Vagina (tissue), 2 donors: ENCODE measurements at regions not wholly inside any gene's neighbourhood (a gene's known extent, or its start where the extent isn't known, plus 50 kb on each side); places are given as distances from the start of the nearest gene placed in this dataset.
A peak's percentile ranks its signal among the peaks of the same experiment; 100 is the strongest.
"Not testable (repeated sequence)": the region's sequence is repeated elsewhere in the genome, so short reads cannot be mapped to it uniquely, and the experiment has no call there.

Source experiments
- DNase-seq, 2 donors: peaks; one replicate each; pipeline ENCODE4 v3.0.0-alpha.2; 2017; ENCODE audit errors: extremely low spot score in 2 of 2
- H3K27ac ChIP-seq: fragments of 200-600 bp; sonication (generic); one replicate; pipeline ENCODE4 v1.5.1; 2019
- H3K27me3 ChIP-seq: fragments of 200-600 bp; sonication (generic); one replicate; pipeline ENCODE4 v1.5.1; 2019
- H3K36me3 ChIP-seq, 2 donors: fragments of 200-600 bp; sonication (generic); one replicate each; pipeline ENCODE4 v1.5.1; 2017 to 2019
- H3K4me1 ChIP-seq: fragments of 200-600 bp; sonication (generic); one replicate; pipeline ENCODE4 v1.5.1; 2019
- H3K4me3 ChIP-seq, 2 donors: fragments of 200-600 bp; sonication (generic); 1 replicate in 1 of 2; 2 replicates in 1 of 2; pipeline ENCODE4 v1.5.1; 2016 to 2019
- H3K9me3 ChIP-seq: fragments of 200-600 bp; sonication (generic); one replicate; pipeline ENCODE4 v1.5.1; 2019
- CTCF ChIP-seq, 3 experiments: fragments of 450-650 bp in 2 of 3; fragments of 200-600 bp in 1 of 3; sonication (generic) in 1 of 3; IDR thresholded peaks; one replicate each; pipeline ENCODE4 v1.5.1; 2017 to 2019; ENCODE audit warnings: antibody characterized with exemption in 3 of 3, mild to moderate bottlenecking in 2 of 3, moderate library complexity in 2 of 3
- POLR2A ChIP-seq, 2 donors: fragments of 450-650 bp; IDR thresholded peaks; one replicate each; pipeline ENCODE4 v1.6.1; 2017; ENCODE audit warnings: antibody characterized with exemption in 2 of 2, mild to moderate bottlenecking in 2 of 2, moderate library complexity in 2 of 2
- POLR2AphosphoS5 ChIP-seq, 2 donors: sonication (generic); formaldehyde crosslinking; IDR thresholded peaks; one replicate each; pipeline ENCODE4 v1.9.0; 2017; ENCODE audit warnings: antibody characterized with exemption in 2 of 2, mild to moderate bottlenecking in 2 of 2, low read depth in 1 of 2; ENCODE audit not compliant: insufficient read depth in 1 of 2
- intact Hi-C: fragments of 100-400 bp; cut with DNase I; formaldehyde crosslinking; loops from one replicate; pipeline ENCODE4 v1.15.1; 2023

GRCh38 chr4:184335520-184335919 lies 117.8 kb upstream of the ENPP6 start:
- H3K9me3 ChIP-seq = no peaks in the 10 kb centered on the region
- no peak overlapping the region for H3K27ac ChIP-seq
- intact Hi-C loops = no loop called here
- DNase-seq = no peak
- TF ChIP-seq POLR2A (IDR thresholded peaks at IDR 0.05) = no peak
- TF ChIP-seq CTCF (IDR thresholded peaks at IDR 0.05) = no peak
- TF ChIP-seq POLR2AphosphoS5 (IDR thresholded peaks at IDR 0.05; ENCODE audit: insufficient read depth in 1 of 2, low read depth in 1 of 2) = no peak
- H3K4me1 ChIP-seq = peaks cover 16% of the 10 kb centered on the region
- H3K4me3 ChIP-seq = no peak overlapping the region
- H3K36me3 ChIP-seq = no peaks in the 10 kb centered on the region
- no peaks in the 10 kb centered on the region for H3K27me3 ChIP-seq

GRCh38 chr4:184333446-184333845 lies 115.8 kb upstream of the ENPP6 start:
- H3K4me3 ChIP-seq, H3K27me3 ChIP-seq, H3K36me3 ChIP-seq, H3K27ac ChIP-seq, H3K9me3 ChIP-seq, intact Hi-C loops, DNase-seq: not testable (repeated sequence)
- peaks cover 32% of the 10 kb centered on the region for H3K4me1 ChIP-seq

GRCh38 chr4:184331268-184331995 lies 113.8 kb upstream of the ENPP6 start:
- H3K4me3 ChIP-seq = no peak overlapping the region
- no peak for TF ChIP-seq POLR2A (IDR thresholded peaks at IDR 0.05)
- TF ChIP-seq POLR2AphosphoS5 (IDR thresholded peaks at IDR 0.05; ENCODE audit: insufficient read depth in 1 of 2, low read depth in 1 of 2) = peak in 1 of 2 donors; percentile 53
- H3K27me3 ChIP-seq = no peaks in the 10 kb centered on the region
- no peaks in the 10 kb centered on the region for H3K36me3 ChIP-seq
- intact Hi-C loops = no loop called here
- DNase-seq = no peak
- peaks cover 34% of the 10 kb centered on the region for H3K4me1 ChIP-seq
- H3K9me3 ChIP-seq = no peaks in the 10 kb centered on the region
- peak overlapping the region; percentile 44 for H3K27ac ChIP-seq

- peaks cover 34% of the 10 kb centered on the region for H3K4me1 ChIP-seq
- H3K36me3 ChIP-seq, intact Hi-C loops, H3K9me3 ChIP-seq, DNase-seq, H3K4me3 ChIP-seq, H3K27me3 ChIP-seq: not testable (repeated sequence)
- H3K27ac ChIP-seq = peak overlapping the region; percentile 44
These were observed 112.9 kb upstream of the ENPP6 start for GRCh38 chr4:184330517-184331094.

GRCh38 chr4:184329659-184330400 lies 112.2 kb upstream of the ENPP6 start:
- Histone ChIP-seq H3K27ac (peak overlapping the region; percentile 53), H3K36me3 (no peaks in the 10 kb centered on the region), H3K27me3 (no peaks in the 10 kb centered on the region), H3K4me3 (no peak overlapping the region), H3K9me3 (no peaks in the 10 kb centered on the region), H3K4me1 (peaks cover 34% of the 10 kb centered on the region)
- TF ChIP-seq POLR2AphosphoS5 (IDR thresholded peaks at IDR 0.05; ENCODE audit: insufficient read depth in 1 of 2, low read depth in 1 of 2) (no peak), CTCF (IDR thresholded peaks at IDR 0.05) (no peak), POLR2A (IDR thresholded peaks at IDR 0.05) (no peak)
- DNase-seq = no peak
- intact Hi-C loops = no loop called here

GRCh38 chr4:184329235-184329634 lies 111.6 kb upstream of the ENPP6 start:
- Histone ChIP-seq H3K9me3 (no peaks in the 10 kb centered on the region), H3K27ac (peak overlapping the region; percentile 53), H3K27me3 (no peaks in the 10 kb centered on the region), H3K4me1 (peaks cover 34% of the 10 kb centered on the region), H3K4me3 (no peak overlapping the region), H3K36me3 (no peaks in the 10 kb centered on the region)
- intact Hi-C loops = no loop called here
- TF ChIP-seq CTCF (IDR thresholded peaks at IDR 0.05) = no peak
- no peak for TF ChIP-seq POLR2A (IDR thresholded peaks at IDR 0.05)
- TF ChIP-seq POLR2AphosphoS5 (IDR thresholded peaks at IDR 0.05; ENCODE audit: insufficient read depth in 1 of 2, low read depth in 1 of 2) = peak in 1 of 2 donors; percentile 31
- DNase-seq = no peak
